ENCODE measurements at regions not wholly inside any gene's neighbourhood (a gene's known extent, or its start where the extent isn't known, plus 50 kb on each side); places are given as distances from the start of the nearest gene placed in this dataset.

GRCh38 chr12:32988982-32989381 is 92.4 kb upstream of the PKP2 start (continued):
- TF ChIP-seq, protein P1, sequence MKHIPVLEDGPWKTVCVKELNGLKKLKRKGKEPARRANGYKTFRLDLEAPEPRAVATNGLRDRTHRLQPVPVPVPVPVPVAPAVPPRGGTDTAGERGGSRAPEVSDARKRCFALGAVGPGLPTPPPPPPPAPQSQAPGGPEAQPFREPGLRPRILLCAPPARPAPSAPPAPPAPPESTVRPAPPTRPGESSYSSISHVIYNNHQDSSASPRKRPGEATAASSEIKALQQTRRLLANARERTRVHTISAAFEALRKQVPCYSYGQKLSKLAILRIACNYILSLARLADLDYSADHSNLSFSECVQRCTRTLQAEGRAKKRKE (CRISPR knock-in tag; IDR thresholded peaks at IDR 0.05; ENCODE audit: low read depth), result no peak
- no peak for TF ChIP-seq MYC (IDR thresholded peaks at IDR 0.05; ENCODE audit: borderline replicate concordance, low read length)

DNA sequence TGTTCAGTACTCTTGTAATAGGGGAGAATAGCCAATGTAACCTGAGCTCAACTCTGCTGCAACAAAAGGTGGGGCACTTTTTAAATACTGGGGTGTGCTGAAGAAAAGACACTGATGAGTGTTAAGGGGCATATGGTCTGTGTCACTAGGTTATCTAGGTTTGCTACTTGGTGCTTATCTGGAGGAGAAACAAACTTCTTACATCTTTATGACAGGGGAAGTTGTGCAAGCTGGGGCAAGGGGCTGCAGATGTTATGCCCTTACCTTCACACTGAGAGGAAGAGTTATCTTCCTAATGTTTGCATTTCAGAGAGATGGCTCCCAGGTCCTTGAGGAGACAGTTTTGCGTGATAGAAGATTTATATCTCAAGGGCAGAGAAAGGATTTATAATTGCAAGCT is 90.9 kb upstream of the PKP2 start:
- CTCF ChIA-PET, result no interaction called here
- no peak for ATAC-seq

GRCh38 chr12:32983968-32984367 is 87.4 kb upstream of the PKP2 start:
- CTCF ChIA-PET, result no interaction called here
- ATAC-seq (peak in 1 of 2 experiments; percentile 46; a peak in 2 of 6 replicates), FAIRE-seq (no peak), DNase-seq (ENCODE audit: low read depth in 1 of 2, low spot score in 1 of 2) (no peak)
- H3K4me2 ChIP-seq, result no peak overlapping the region
- TF ChIP-seq E2F6 (IDR thresholded peaks at IDR 0.05; ENCODE audit: borderline replicate concordance, low read depth) (no peak), CHD4 (IDR thresholded peaks at IDR 0.05; ENCODE audit: borderline replicate concordance) (no peak), ESRRA (IDR thresholded peaks at IDR 0.05; ENCODE audit: borderline replicate concordance, low read length) (no peak), MAZ (IDR thresholded peaks at IDR 0.05; ENCODE audit: borderline replicate concordance, low read depth, low read length) (no peak), TP53 (CRISPR knock-in tag; IDR thresholded peaks at IDR 0.05) (no peak), PBX3 (IDR thresholded peaks at IDR 0.05) (no peak), MAFK (IDR thresholded peaks at IDR 0.05; ENCODE audit: partially characterized antibody) (no peak), ZNF302 (CRISPR knock-in tag; IDR thresholded peaks at IDR 0.05) (no peak), SMC3 (IDR thresholded peaks at IDR 0.05) (no peak), POLR2A (IDR thresholded peaks at IDR 0.05; ENCODE audit: low read length) (no peak), NFE2L2 (conservative IDR thresholded peaks at IDR 0.05; ENCODE audit: low read length) (no peak)
- TF ChIP-seq, protein P2, sequence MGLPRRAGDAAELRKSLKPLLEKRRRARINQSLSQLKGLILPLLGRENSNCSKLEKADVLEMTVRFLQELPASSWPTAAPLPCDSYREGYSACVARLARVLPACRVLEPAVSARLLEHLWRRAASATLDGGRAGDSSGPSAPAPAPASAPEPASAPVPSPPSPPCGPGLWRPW (IDR thresholded peaks at IDR 0.05), result no peak
- TF ChIP-seq, protein P3, sequence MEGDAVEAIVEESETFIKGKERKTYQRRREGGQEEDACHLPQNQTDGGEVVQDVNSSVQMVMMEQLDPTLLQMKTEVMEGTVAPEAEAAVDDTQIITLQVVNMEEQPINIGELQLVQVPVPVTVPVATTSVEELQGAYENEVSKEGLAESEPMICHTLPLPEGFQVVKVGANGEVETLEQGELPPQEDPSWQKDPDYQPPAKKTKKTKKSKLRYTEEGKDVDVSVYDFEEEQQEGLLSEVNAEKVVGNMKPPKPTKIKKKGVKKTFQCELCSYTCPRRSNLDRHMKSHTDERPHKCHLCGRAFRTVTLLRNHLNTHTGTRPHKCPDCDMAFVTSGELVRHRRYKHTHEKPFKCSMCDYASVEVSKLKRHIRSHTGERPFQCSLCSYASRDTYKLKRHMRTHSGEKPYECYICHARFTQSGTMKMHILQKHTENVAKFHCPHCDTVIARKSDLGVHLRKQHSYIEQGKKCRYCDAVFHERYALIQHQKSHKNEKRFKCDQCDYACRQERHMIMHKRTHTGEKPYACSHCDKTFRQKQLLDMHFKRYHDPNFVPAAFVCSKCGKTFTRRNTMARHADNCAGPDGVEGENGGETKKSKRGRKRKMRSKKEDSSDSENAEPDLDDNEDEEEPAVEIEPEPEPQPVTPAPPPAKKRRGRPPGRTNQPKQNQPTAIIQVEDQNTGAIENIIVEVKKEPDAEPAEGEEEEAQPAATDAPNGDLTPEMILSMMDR (IDR thresholded peaks at IDR 0.05), result no peak
- 28% methylated on average over 4 of the region's 4 CpGs for WGBS (ENCODE audit: missing lambda C conversion rate)
- no peaks in the 10 kb centered on the region for H3K9me3 ChIP-seq
- H3K27ac ChIP-seq, result no peak overlapping the region
- no peak overlapping the region for H3K4me3 ChIP-seq
- no peaks in the 10 kb centered on the region for H3K4me1 ChIP-seq
- POLR2A ChIA-PET, result no interaction called here

More for the DNA sequence above, 90.9 kb upstream of the PKP2 start:
- WGBS (ENCODE audit: missing lambda C conversion rate), result 86% methylated on average over 1 of the region's 1 CpG
- no peaks in the 10 kb centered on the region for H3K9me3 ChIP-seq
- FAIRE-seq, result no peak
- H3K4me1 ChIP-seq, result no peaks in the 10 kb centered on the region
- DNase-seq (ENCODE audit: low read depth in 1 of 2, low spot score in 1 of 2), result no peak
- no peak overlapping the region for H3K4me3 ChIP-seq
- H3K4me2 ChIP-seq, result no peak overlapping the region
- H3K27ac ChIP-seq, result no peak overlapping the region
- POLR2A ChIA-PET, result no interaction called here
- TF ChIP-seq, protein P1 (CRISPR knock-in tag; IDR thresholded peaks at IDR 0.05; ENCODE audit: low read depth), result no peak
- TF ChIP-seq SMC3 (IDR thresholded peaks at IDR 0.05) (no peak), POLR2A (IDR thresholded peaks at IDR 0.05; ENCODE audit: low read length) (no peak), RFX5 (IDR thresholded peaks at IDR 0.05) (no peak), CHD4 (IDR thresholded peaks at IDR 0.05; ENCODE audit: borderline replicate concordance) (no peak), HOXA7 (CRISPR knock-in tag; IDR thresholded peaks at IDR 0.05) (no peak), ESRRA (IDR thresholded peaks at IDR 0.05; ENCODE audit: borderline replicate concordance, low read length) (no peak), EP300 (IDR thresholded peaks at IDR 0.05) (no peak), FOSB (CRISPR knock-in tag; IDR thresholded peaks at IDR 0.05) (no peak), GATA3 (IDR thresholded peaks at IDR 0.05; ENCODE audit: borderline replicate concordance) (no peak)
- TF ChIP-seq, protein P3 (IDR thresholded peaks at IDR 0.05), result no peak
